ENCODE measurements at regions not wholly inside any gene's neighbourhood (a gene's known extent, or its start where the extent isn't known, plus 50 kb on each side); places are given as distances from the start of the nearest gene placed in this dataset.

- H3K4me1 Mint-ChIP-seq, result no peaks in the 10 kb centered on the region
- H3K4me3 Mint-ChIP-seq, result no peak overlapping the region
- no peaks in the 10 kb centered on the region for H3K36me3 Mint-ChIP-seq
- H3K27me3 Mint-ChIP-seq (ENCODE audit: low read depth), result no peaks in the 10 kb centered on the region
- no peak for DNase-seq (ENCODE audit: low spot score in 2 of 2, unreplicated experiment in 2 of 2)
- no peak overlapping the region for H3K27ac Mint-ChIP-seq
- TF ChIP-seq, protein P1, sequence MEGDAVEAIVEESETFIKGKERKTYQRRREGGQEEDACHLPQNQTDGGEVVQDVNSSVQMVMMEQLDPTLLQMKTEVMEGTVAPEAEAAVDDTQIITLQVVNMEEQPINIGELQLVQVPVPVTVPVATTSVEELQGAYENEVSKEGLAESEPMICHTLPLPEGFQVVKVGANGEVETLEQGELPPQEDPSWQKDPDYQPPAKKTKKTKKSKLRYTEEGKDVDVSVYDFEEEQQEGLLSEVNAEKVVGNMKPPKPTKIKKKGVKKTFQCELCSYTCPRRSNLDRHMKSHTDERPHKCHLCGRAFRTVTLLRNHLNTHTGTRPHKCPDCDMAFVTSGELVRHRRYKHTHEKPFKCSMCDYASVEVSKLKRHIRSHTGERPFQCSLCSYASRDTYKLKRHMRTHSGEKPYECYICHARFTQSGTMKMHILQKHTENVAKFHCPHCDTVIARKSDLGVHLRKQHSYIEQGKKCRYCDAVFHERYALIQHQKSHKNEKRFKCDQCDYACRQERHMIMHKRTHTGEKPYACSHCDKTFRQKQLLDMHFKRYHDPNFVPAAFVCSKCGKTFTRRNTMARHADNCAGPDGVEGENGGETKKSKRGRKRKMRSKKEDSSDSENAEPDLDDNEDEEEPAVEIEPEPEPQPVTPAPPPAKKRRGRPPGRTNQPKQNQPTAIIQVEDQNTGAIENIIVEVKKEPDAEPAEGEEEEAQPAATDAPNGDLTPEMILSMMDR (IDR thresholded peaks at IDR 0.05; ENCODE audit: unreplicated experiment), result no peak
- peaks cover 14% of the 10 kb centered on the region for H3K9me3 Mint-ChIP-seq
Measured at GRCh38 chr14:89638891-89639290, 221.9 kb upstream of the FOXN3 start.

GRCh38 chr14:89637581-89637980 is 220.5 kb upstream of the FOXN3 start:
- no peak for DNase-seq (ENCODE audit: low spot score in 2 of 2, unreplicated experiment in 2 of 2)
- Mint-ChIP-seq H3K4me3 (no peak overlapping the region), H3K4me1 (no peaks in the 10 kb centered on the region), H3K36me3 (no peaks in the 10 kb centered on the region), H3K9me3 (peaks cover 14% of the 10 kb centered on the region), H3K27me3 (ENCODE audit: low read depth) (no peaks in the 10 kb centered on the region), H3K27ac (no peak overlapping the region)
- TF ChIP-seq, protein P1 (IDR thresholded peaks at IDR 0.05; ENCODE audit: unreplicated experiment), result no peak

DNA sequence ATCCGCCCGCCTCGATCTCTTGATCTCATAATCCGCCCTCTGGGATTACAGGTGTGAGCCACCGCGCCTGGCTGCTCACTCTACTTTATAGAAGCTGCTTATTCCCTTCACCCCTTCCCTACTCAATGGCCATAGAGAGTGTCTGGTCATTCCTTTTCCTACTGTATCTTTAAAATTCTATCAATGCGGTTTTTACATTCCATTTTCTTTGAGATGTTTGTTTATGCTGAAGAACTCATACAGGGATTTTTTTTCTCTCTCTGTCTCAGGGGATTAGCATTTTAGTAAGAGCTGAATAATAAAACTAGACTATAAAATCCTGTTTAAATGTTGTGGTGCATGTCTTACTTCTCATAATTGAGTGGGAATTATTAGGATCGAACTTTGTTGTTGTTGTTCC is 218.6 kb upstream of the FOXN3 start:
- no peak for DNase-seq (ENCODE audit: low spot score in 2 of 2, unreplicated experiment in 2 of 2)
- Mint-ChIP-seq H3K4me1 (peaks cover 5% of the 10 kb centered on the region), H3K9me3 (peaks cover 14% of the 10 kb centered on the region), H3K27ac (no peak overlapping the region), H3K4me3 (no peak overlapping the region), H3K27me3 (ENCODE audit: low read depth) (no peaks in the 10 kb centered on the region), H3K36me3 (no peaks in the 10 kb centered on the region)
- TF ChIP-seq, protein P1 (IDR thresholded peaks at IDR 0.05; ENCODE audit: unreplicated experiment), result no peak

DNA sequence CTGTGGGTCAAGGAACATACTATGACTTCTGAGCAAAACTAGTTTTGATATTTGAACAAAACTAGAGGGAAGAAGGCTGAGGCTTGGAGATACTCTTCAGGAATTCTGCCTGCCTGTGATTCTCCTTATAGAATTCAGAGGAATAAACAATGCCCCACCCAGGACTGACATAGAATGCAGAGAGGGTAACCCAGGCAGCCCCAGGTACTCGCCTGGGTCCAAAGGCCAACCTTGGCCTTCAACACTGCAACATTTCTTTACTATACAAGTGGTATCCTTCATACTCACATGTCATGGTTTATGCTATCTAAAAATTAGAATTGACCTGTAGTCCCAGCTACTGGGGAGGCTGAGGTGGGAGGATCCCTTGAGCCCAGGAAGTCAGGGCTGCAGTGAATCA is 217.0 kb upstream of the FOXN3 start:
- no peak for DNase-seq (ENCODE audit: low spot score in 2 of 2, unreplicated experiment in 2 of 2)

DNA sequence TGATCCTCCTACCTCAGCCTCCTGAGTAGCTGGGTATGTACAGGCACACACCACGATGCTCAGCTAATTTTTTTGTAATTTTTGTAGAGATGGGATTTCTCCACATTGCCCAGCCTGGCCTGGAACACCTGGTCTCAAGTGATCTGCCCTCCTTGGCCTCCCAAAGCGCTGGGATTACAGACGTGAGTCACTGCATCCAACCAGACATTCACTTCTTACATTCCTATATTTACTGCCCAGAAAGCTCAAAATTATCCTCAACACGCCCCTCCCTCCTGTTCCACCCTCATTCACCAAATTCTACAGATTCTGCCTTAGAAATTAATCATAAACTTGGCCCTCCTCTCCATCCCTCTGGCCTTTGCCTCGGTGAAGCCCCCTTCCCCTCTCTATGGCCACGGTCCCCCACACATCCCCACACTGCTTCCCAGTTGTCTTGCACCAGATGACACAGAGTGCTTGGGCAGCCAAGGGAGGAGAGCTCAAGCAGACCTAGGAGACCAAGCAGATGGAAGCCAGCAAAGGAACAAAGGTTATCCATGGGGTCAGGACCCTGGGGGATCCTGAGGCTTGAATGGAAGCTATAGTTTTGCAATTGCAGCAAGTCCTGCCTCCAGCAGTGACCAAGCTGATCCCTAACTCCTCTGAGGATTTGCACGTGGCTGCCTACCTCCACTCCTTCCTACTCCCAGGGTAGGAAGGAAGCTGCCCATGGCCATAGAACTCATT is 213.2 kb upstream of the FOXN3 start:
- Mint-ChIP-seq H3K4me3 (no peak overlapping the region), H3K9me3 (peaks cover 3% of the 10 kb centered on the region), H3K36me3 (no peaks in the 10 kb centered on the region), H3K4me1 (peaks cover 37% of the 10 kb centered on the region), H3K27me3 (ENCODE audit: low read depth) (no peaks in the 10 kb centered on the region), H3K27ac (no peak overlapping the region)
- DNase-seq (ENCODE audit: low spot score in 2 of 2, unreplicated experiment in 2 of 2), result no peak
- TF ChIP-seq, protein P1 (IDR thresholded peaks at IDR 0.05; ENCODE audit: unreplicated experiment), result no peak

More for the DNA sequence above, 217.0 kb upstream of the FOXN3 start:
- H3K27me3 Mint-ChIP-seq (ENCODE audit: low read depth), result no peaks in the 10 kb centered on the region
- no peaks in the 10 kb centered on the region for H3K36me3 Mint-ChIP-seq
- H3K4me1 Mint-ChIP-seq, result peaks cover 18% of the 10 kb centered on the region
- peaks cover 2% of the 10 kb centered on the region for H3K9me3 Mint-ChIP-seq
- no peak overlapping the region for H3K27ac Mint-ChIP-seq
- TF ChIP-seq, protein P1 (IDR thresholded peaks at IDR 0.05; ENCODE audit: unreplicated experiment), result no peak
- H3K4me3 Mint-ChIP-seq, result no peak overlapping the region

Data from mesothelial cell of epicardium (in vitro differentiated cells).